Panc1 (cell line): ENCODE measurements at regions not wholly inside any gene's neighbourhood (a gene's known extent, or its start where the extent isn't known, plus 50 kb on each side); places are given as distances from the start of the nearest gene placed in this dataset.

Experiments used
- ATAC-seq: fragments of 200-7000 bp; cut with Tn5 transposase; 2 replicates; pipeline ENCODE4 v1.9.1; 2020; ENCODE audit warnings: mild to moderate bottlenecking, moderate library complexity
- BruUV-seq: library from RNA; stranded (reverse); fragments of 400-500 nt; replicated peaks from 2 replicates; lab custom pipeline; 2021; lab: Mats Ljungman, UMichigan
- CTCF ChIA-PET: fragments of 300-600 bp; sonication (Branson Sonifier 250); formaldehyde crosslinking; loops from one replicate; lab custom pipeline; 2022; ENCODE audit warnings: antibody characterized with exemption; lab: Charles Lee
- POLR2A ChIA-PET: fragments of 300-600 bp; sonication (Branson Sonifier 250); formaldehyde crosslinking; loops from one replicate; lab custom pipeline; 2022; ENCODE audit warnings: antibody characterized with exemption; lab: Charles Lee
- DNase-seq: peaks from one replicate; pipeline ENCODE4 v3.0.0-alpha.2; 2010; ENCODE audit warnings: low read depth, low spot score
- H3K27ac ChIP-seq: 2 replicates; pipeline ENCODE4 v1.5.1; 2011; ENCODE audit warnings: mild to moderate bottlenecking, low read length, inconsistent platforms
- H3K27me3 ChIP-seq: fragments of 200-500 bp; sonication (Bioruptor generic); 2 replicates; pipeline ENCODE4 v1.6.0; 2014; ENCODE audit warnings: low read length, inconsistent platforms; ENCODE audit not compliant: control insufficient read depth, insufficient read depth
- H3K36me3 ChIP-seq: fragments of 200-500 bp; sonication (Bioruptor generic); 2 replicates; pipeline ENCODE4 v1.5.1; 2014; ENCODE audit warnings: inconsistent platforms, mild to moderate bottlenecking, low read length, moderate library complexity; ENCODE audit not compliant: control insufficient read depth, insufficient read depth
- H3K4me1 ChIP-seq: 2 replicates; pipeline ENCODE4 v1.5.1; 2011; ENCODE audit warnings: inconsistent platforms, mild to moderate bottlenecking, low read length, moderate library complexity; ENCODE audit not compliant: control insufficient read depth, insufficient read depth
- H3K4me3 ChIP-seq, 2 experiments: 2 replicates each; pipeline ENCODE4 v1.5.1; 2011 to 2012; ENCODE audit warnings: low read depth in 2 of 2, low read length in 2 of 2, mild to moderate bottlenecking in 2 of 2, inconsistent platforms in 1 of 2, moderate library complexity in 1 of 2
- H3K9me3 ChIP-seq: fragments of 200-500 bp; sonication (Bioruptor generic); 2 replicates; pipeline ENCODE4 v1.5.1; 2014; ENCODE audit warnings: low read depth, mild to moderate bottlenecking, inconsistent platforms, low read length, moderate library complexity; ENCODE audit not compliant: control insufficient read depth, insufficient read depth
- CTCF ChIP-seq: fragments of 450-650 bp; IDR thresholded peaks from 2 replicates; pipeline ENCODE4 v1.5.1; 2017; ENCODE audit warnings: mild to moderate bottlenecking
- POLR2AphosphoS5 ChIP-seq: IDR thresholded peaks from 2 replicates; pipeline ENCODE4 v1.6.1; 2012; ENCODE audit warnings: mild to moderate bottlenecking, low read depth, low read length, moderate library complexity
- REST ChIP-seq, 2 experiments: IDR thresholded peaks; 2 replicates each; pipeline ENCODE4 v1.6.1; 2011 to 2012; ENCODE audit warnings: low read depth in 2 of 2, control low read depth in 1 of 2, low read length in 1 of 2, mild to moderate bottlenecking in 1 of 2, moderate library complexity in 1 of 2; ENCODE audit not compliant: insufficient read depth in 1 of 2
- SIN3A ChIP-seq: IDR thresholded peaks from 2 replicates; pipeline ENCODE4 v1.6.1; 2012; ENCODE audit warnings: low read depth, mild to moderate bottlenecking, low read length, moderate library complexity, borderline replicate concordance; ENCODE audit not compliant: insufficient read depth
- TCF7L2 ChIP-seq: IDR thresholded peaks from 2 replicates; pipeline ENCODE4 v1.6.1; 2011; ENCODE audit warnings: mild to moderate bottlenecking, low read depth, low read length, inconsistent platforms
- in situ Hi-C: cut with HindIII; loops from 2 replicates; pipeline ENCODE4 v1.10.0; 2016; ENCODE audit warnings: low sequenced_read_pairs, low pct_unique_long_range_greater_than_20kb
- intact Hi-C: fragments of 100-400 bp; cut with micrococcal nuclease; formaldehyde crosslinking; loops from one replicate; pipeline ENCODE4 v1.10.0; 2022; ENCODE audit not compliant: unreplicated experiment

GRCh38 chr7:133185512-133185911 lies 67.4 kb upstream of the EXOC4 start:
- no peak overlapping the region for H3K27ac ChIP-seq
- no peaks in the 10 kb centered on the region; the same call in 1 of the 2 replicates for H3K4me1 ChIP-seq
- no peaks in the 10 kb centered on the region for H3K9me3 ChIP-seq
- in situ Hi-C loops, result no loop called here
- DNase-seq, result no peak
- ChIA-PET CTCF (no interaction called here), POLR2A (no interaction called here)
- no TSS peak for BruUV-seq
- no peaks in the 10 kb centered on the region for H3K27me3 ChIP-seq
- no peak overlapping the region for H3K4me3 ChIP-seq
- no peaks in the 10 kb centered on the region for H3K36me3 ChIP-seq
- ATAC-seq, result no peak
- TF ChIP-seq TCF7L2 (no peak), REST (IDR thresholded peaks at IDR 0.05; ENCODE audit: insufficient read depth in 1 of 2, low read depth in 2 of 2, low read length in 1 of 2) (no peak), SIN3A (no peak), CTCF (no peak), POLR2AphosphoS5 (no peak)
- intact Hi-C loops, result no loop called here

- Histone ChIP-seq H3K27ac (no peak overlapping the region), H3K4me3 (no peak overlapping the region), H3K36me3 (no peaks in the 10 kb centered on the region), H3K27me3 (peaks cover 1% of the 10 kb centered on the region; the same call in 1 of the 2 replicates), H3K9me3 (no peaks in the 10 kb centered on the region), H3K4me1 (no peaks in the 10 kb centered on the region; the same call in 1 of the 2 replicates)
- ChIA-PET CTCF (no interaction called here), POLR2A (no interaction called here)
- in situ Hi-C loops (no loop called here), intact Hi-C loops (no loop called here)
- TF ChIP-seq SIN3A, result no peak
- TF ChIP-seq REST (IDR thresholded peaks at IDR 0.05; ENCODE audit: insufficient read depth in 1 of 2, low read depth in 2 of 2, low read length in 1 of 2), result no peak
- TF ChIP-seq CTCF, result no peak
- no peak for TF ChIP-seq TCF7L2
- TF ChIP-seq POLR2AphosphoS5, result no peak
- no TSS peak for BruUV-seq
- DNase-seq (no peak), ATAC-seq (no peak)
Observed at GRCh38 chr7:133186060-133186459, 66.8 kb upstream of the EXOC4 start.
